Neural cell (in vitro differentiated cells): ENCODE measurements at regions not wholly inside any gene's neighbourhood (a gene's known extent, or its start where the extent isn't known, plus 50 kb on each side); places are given as distances from the start of the nearest gene placed in this dataset.

Source experiments
- H2AFZ ChIP-seq: fragments of 200-600, 300-800 bp; sonication (generic), shearing (Covaris generic); 2 replicates; pipeline ENCODE4 v1.6.0; 2014; ENCODE audit warnings: low read depth, mild to moderate bottlenecking, antibody characterized with exemption, low read length, moderate library complexity
- H3F3A ChIP-seq: fragments of 200-600 bp; shearing (Covaris generic); 2 replicates; pipeline ENCODE4 v1.6.1; 2016; ENCODE audit warnings: mild to moderate bottlenecking, moderate library complexity, mixed read lengths, antibody characterized with exemption, low read length; ENCODE audit not compliant: insufficient read depth, poor library complexity, severe bottlenecking
- H3K27ac ChIP-seq: fragments of 200-600, 300-800 bp; sonication (generic), shearing (Covaris generic); 2 replicates; pipeline ENCODE4 v1.5.1; 2014; ENCODE audit warnings: mild to moderate bottlenecking, low read length, moderate library complexity
- H3K27me3 ChIP-seq: fragments of 300-800, 200-600 bp; sonication (generic), shearing (Covaris generic); 2 replicates; pipeline ENCODE4 v1.6.0; 2014; ENCODE audit warnings: mild to moderate bottlenecking, low read depth, low read length, moderate library complexity; ENCODE audit not compliant: insufficient read depth
- H3K36me3 ChIP-seq: fragments of 300-800, 200-600 bp; sonication (generic), shearing (Covaris generic); 2 replicates; pipeline ENCODE4 v1.5.1; 2014; ENCODE audit warnings: mild to moderate bottlenecking, antibody characterized with exemption, low read length, moderate library complexity; ENCODE audit not compliant: insufficient read depth
- H3K4me2 ChIP-seq: fragments of 300-800, 200-600 bp; sonication (generic), shearing (Covaris generic); 2 replicates; pipeline ENCODE4 v1.6.0; 2014; ENCODE audit warnings: mild to moderate bottlenecking, low read length
- H3K4me3 ChIP-seq: fragments of 300-800, 200-600 bp; sonication (generic), shearing (Covaris generic); 2 replicates; pipeline ENCODE4 v1.5.1; 2014; ENCODE audit warnings: mild to moderate bottlenecking, low read length, moderate library complexity
- H3K79me2 ChIP-seq: fragments of 200-600 bp; shearing (Covaris generic); replicated peaks from 2 replicates; pipeline ENCODE4 v1.6.0; 2014; ENCODE audit warnings: mild to moderate bottlenecking, low read length, moderate library complexity; ENCODE audit not compliant: insufficient read depth
- H3K9ac ChIP-seq: fragments of 300-800, 200-600 bp; sonication (generic), shearing (Covaris generic); 2 replicates; pipeline ENCODE4 v1.6.1; 2016; ENCODE audit warnings: mild to moderate bottlenecking, low read length, mixed read lengths
- H3K9me2 ChIP-seq: fragments of 200-600 bp; shearing (Covaris generic); 2 replicates; pipeline ENCODE4 v1.6.1; 2016; ENCODE audit warnings: mild to moderate bottlenecking, low read length, mixed read lengths; ENCODE audit not compliant: insufficient read depth
- H3K9me3 ChIP-seq: fragments of 200-600, 300-800 bp; sonication (generic), shearing (Covaris generic); 2 replicates; pipeline ENCODE4 v1.6.1; 2016; ENCODE audit warnings: mild to moderate bottlenecking, mixed run types, low read length, moderate library complexity, mixed read lengths
- H4K20me1 ChIP-seq: fragments of 200-600 bp; shearing (Covaris generic); 2 replicates; pipeline ENCODE4 v1.6.1; 2016; ENCODE audit warnings: mild to moderate bottlenecking, mixed run types; ENCODE audit not compliant: insufficient read depth
- EP300 ChIP-seq: fragments of 450-650 bp; conservative IDR thresholded peaks from 2 replicates; pipeline ENCODE4 v1.6.1; 2014; ENCODE audit warnings: antibody characterized with exemption, mild to moderate bottlenecking, moderate library complexity; ENCODE audit not compliant: poor library complexity, severe bottlenecking
- EZH2 ChIP-seq: fragments of 200-600, 300-800 bp; shearing (Covaris generic), sonication (generic); IDR thresholded peaks from 2 replicates; pipeline ENCODE4 v1.6.1; 2014; ENCODE audit warnings: antibody characterized with exemption, low read length, borderline replicate concordance, mild to moderate bottlenecking; ENCODE audit not compliant: insufficient read depth, poor library complexity, severe bottlenecking
- MXI1 ChIP-seq: fragments of 450-650 bp; conservative IDR thresholded peaks from 2 replicates; pipeline ENCODE4 v1.6.1; 2014; ENCODE audit warnings: antibody characterized with exemption, mild to moderate bottlenecking; ENCODE audit not compliant: poor library complexity, severe bottlenecking
- POLR2AphosphoS5 ChIP-seq: IDR thresholded peaks from 2 replicates; pipeline ENCODE4 v1.6.1; 2012
- RAD21 ChIP-seq: fragments of 450-650 bp; conservative IDR thresholded peaks from 2 replicates; pipeline ENCODE4 v1.6.1; 2014; ENCODE audit warnings: antibody characterized with exemption, mild to moderate bottlenecking, moderate library complexity
- SMC3 ChIP-seq: fragments of 450-650 bp; conservative IDR thresholded peaks from 2 replicates; pipeline ENCODE4 v1.6.1; 2014; ENCODE audit warnings: antibody characterized with exemption, mild to moderate bottlenecking, moderate library complexity; ENCODE audit not compliant: poor library complexity
- TAF1 ChIP-seq: IDR thresholded peaks from 2 replicates; pipeline ENCODE4 v1.6.1; 2012; ENCODE audit warnings: low read depth
- TF ChIP-seq, protein P1 (sequence below): fragments of 450-650 bp; IDR thresholded peaks from 2 replicates; pipeline ENCODE4 v1.5.1; 2014; ENCODE audit warnings: antibody characterized with exemption, mild to moderate bottlenecking, moderate library complexity; ENCODE audit not compliant: poor library complexity, severe bottlenecking
- TF ChIP-seq, protein P2 (sequence below): IDR thresholded peaks from 2 replicates; pipeline ENCODE4 v1.6.1; 2012; ENCODE audit warnings: borderline replicate concordance

GRCh38 chr3:10635446-10636076 lies 130.2 kb upstream of the ATP2B2 start:
- H3F3A ChIP-seq, result no peaks in the 10 kb centered on the region
- H3K9me2 ChIP-seq, result no peaks in the 10 kb centered on the region
- no peak overlapping the region for H3K27ac ChIP-seq
- TF ChIP-seq RAD21, result no peak
- TF ChIP-seq, protein P1, sequence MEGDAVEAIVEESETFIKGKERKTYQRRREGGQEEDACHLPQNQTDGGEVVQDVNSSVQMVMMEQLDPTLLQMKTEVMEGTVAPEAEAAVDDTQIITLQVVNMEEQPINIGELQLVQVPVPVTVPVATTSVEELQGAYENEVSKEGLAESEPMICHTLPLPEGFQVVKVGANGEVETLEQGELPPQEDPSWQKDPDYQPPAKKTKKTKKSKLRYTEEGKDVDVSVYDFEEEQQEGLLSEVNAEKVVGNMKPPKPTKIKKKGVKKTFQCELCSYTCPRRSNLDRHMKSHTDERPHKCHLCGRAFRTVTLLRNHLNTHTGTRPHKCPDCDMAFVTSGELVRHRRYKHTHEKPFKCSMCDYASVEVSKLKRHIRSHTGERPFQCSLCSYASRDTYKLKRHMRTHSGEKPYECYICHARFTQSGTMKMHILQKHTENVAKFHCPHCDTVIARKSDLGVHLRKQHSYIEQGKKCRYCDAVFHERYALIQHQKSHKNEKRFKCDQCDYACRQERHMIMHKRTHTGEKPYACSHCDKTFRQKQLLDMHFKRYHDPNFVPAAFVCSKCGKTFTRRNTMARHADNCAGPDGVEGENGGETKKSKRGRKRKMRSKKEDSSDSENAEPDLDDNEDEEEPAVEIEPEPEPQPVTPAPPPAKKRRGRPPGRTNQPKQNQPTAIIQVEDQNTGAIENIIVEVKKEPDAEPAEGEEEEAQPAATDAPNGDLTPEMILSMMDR, result no peak
- no peak for TF ChIP-seq EP300
- TF ChIP-seq POLR2AphosphoS5, result no peak
- TF ChIP-seq TAF1, result no peak
- no peak for TF ChIP-seq MXI1
- no peaks in the 10 kb centered on the region for H3K79me2 ChIP-seq
- no peaks in the 10 kb centered on the region for H3K36me3 ChIP-seq
- no peak overlapping the region for H3K9ac ChIP-seq
- H2AFZ ChIP-seq, result no peak overlapping the region
- H3K4me3 ChIP-seq, result no peak overlapping the region
- no peaks in the 10 kb centered on the region for H3K27me3 ChIP-seq
- H3K4me2 ChIP-seq, result no peak overlapping the region
- H4K20me1 ChIP-seq, result no peaks in the 10 kb centered on the region
- peaks cover 7% of the 10 kb centered on the region for H3K9me3 ChIP-seq

- Histone ChIP-seq H3K36me3 (no peaks in the 10 kb centered on the region), H3K27ac (no peak overlapping the region), H3K9me3 (peaks cover 7% of the 10 kb centered on the region), H3F3A (no peaks in the 10 kb centered on the region), H3K79me2 (no peaks in the 10 kb centered on the region), H3K27me3 (no peaks in the 10 kb centered on the region), H3K9ac (no peak overlapping the region), H3K9me2 (no peaks in the 10 kb centered on the region), H4K20me1 (no peaks in the 10 kb centered on the region), H2AFZ (no peak overlapping the region), H3K4me3 (no peak overlapping the region), H3K4me2 (no peak overlapping the region)
- TF ChIP-seq TAF1 (no peak), EZH2 (no peak), MXI1 (no peak), EP300 (no peak), POLR2AphosphoS5 (no peak), RAD21 (no peak), SMC3 (no peak)
- TF ChIP-seq, protein P2, sequence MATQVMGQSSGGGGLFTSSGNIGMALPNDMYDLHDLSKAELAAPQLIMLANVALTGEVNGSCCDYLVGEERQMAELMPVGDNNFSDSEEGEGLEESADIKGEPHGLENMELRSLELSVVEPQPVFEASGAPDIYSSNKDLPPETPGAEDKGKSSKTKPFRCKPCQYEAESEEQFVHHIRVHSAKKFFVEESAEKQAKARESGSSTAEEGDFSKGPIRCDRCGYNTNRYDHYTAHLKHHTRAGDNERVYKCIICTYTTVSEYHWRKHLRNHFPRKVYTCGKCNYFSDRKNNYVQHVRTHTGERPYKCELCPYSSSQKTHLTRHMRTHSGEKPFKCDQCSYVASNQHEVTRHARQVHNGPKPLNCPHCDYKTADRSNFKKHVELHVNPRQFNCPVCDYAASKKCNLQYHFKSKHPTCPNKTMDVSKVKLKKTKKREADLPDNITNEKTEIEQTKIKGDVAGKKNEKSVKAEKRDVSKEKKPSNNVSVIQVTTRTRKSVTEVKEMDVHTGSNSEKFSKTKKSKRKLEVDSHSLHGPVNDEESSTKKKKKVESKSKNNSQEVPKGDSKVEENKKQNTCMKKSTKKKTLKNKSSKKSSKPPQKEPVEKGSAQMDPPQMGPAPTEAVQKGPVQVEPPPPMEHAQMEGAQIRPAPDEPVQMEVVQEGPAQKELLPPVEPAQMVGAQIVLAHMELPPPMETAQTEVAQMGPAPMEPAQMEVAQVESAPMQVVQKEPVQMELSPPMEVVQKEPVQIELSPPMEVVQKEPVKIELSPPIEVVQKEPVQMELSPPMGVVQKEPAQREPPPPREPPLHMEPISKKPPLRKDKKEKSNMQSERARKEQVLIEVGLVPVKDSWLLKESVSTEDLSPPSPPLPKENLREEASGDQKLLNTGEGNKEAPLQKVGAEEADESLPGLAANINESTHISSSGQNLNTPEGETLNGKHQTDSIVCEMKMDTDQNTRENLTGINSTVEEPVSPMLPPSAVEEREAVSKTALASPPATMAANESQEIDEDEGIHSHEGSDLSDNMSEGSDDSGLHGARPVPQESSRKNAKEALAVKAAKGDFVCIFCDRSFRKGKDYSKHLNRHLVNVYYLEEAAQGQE, result no peak
- TF ChIP-seq, protein P1, result no peak
Measured at GRCh38 chr3:10637342-10637741, 132.0 kb upstream of the ATP2B2 start.
